ENCODE measurements at regions not wholly inside any gene's neighbourhood (a gene's known extent, or its start where the extent isn't known, plus 50 kb on each side); places are given as distances from the start of the nearest gene placed in this dataset.

GRCh38 chr20:10917826-10918225 lies 244.0 kb upstream of the JAG1 start:
- Mint-ChIP-seq H3K27me3 (no peaks in the 10 kb centered on the region), H3K4me1 (ENCODE audit: low read depth) (no peaks in the 10 kb centered on the region), H3K9me3 (no peaks in the 10 kb centered on the region), H3K27ac (no peak overlapping the region), H3K4me3 (no peak overlapping the region), H3K36me3 (ENCODE audit: low read depth) (no peaks in the 10 kb centered on the region)
- intact Hi-C loops (cut with DNase I, micrococcal nuclease) = no loop called here
- ChIA-PET POLR2A (no interaction called here), CTCF (no interaction called here)
- H3K27ac ChIP-seq (ENCODE audit: low read depth in 1 of 2, low read length in 2 of 2) = no peak overlapping the region
- no peaks in the 10 kb centered on the region for H3K36me3 ChIP-seq (ENCODE audit: insufficient read depth, low read length)
- H3K9me3 ChIP-seq (ENCODE audit: control insufficient read depth in 1 of 2, insufficient read depth in 1 of 2, low read length in 2 of 2) = peaks cover 3 to 4% of the 10 kb centered on the region in 2 experiments
- no peaks in the 10 kb centered on the region for H3K4me1 ChIP-seq (ENCODE audit: insufficient read depth, low read length)
- no peaks in the 10 kb centered on the region for H3K27me3 ChIP-seq (ENCODE audit: control insufficient read depth in 1 of 2, insufficient read depth in 2 of 2, low read length in 2 of 2)
- DNase-seq = no peak
- TF ChIP-seq CTCF (IDR thresholded peaks at IDR 0.05) = no peak
- no peak for ATAC-seq (ENCODE audit: poor library complexity)
- H3K4me3 ChIP-seq (ENCODE audit: low read length) = no peak overlapping the region

GRCh38 chr20:10919396-10920140 lies 245.8 kb upstream of the JAG1 start:
- ATAC-seq (ENCODE audit: poor library complexity) (no peak), DNase-seq (no peak)
- Mint-ChIP-seq H3K4me3 (no peak overlapping the region), H3K9me3 (no peaks in the 10 kb centered on the region), H3K36me3 (ENCODE audit: low read depth) (no peaks in the 10 kb centered on the region), H3K4me1 (ENCODE audit: low read depth) (no peaks in the 10 kb centered on the region), H3K27ac (no peak overlapping the region), H3K27me3 (no peaks in the 10 kb centered on the region)
- ChIA-PET POLR2A (no interaction called here), CTCF (no interaction called here)
- Histone ChIP-seq H3K27ac (ENCODE audit: low read depth in 1 of 2, low read length in 2 of 2) (no peak overlapping the region), H3K27me3 (ENCODE audit: control insufficient read depth in 1 of 2, insufficient read depth in 2 of 2, low read length in 2 of 2) (no peaks in the 10 kb centered on the region), H3K4me1 (ENCODE audit: insufficient read depth, low read length) (no peaks in the 10 kb centered on the region), H3K36me3 (ENCODE audit: insufficient read depth, low read length) (no peaks in the 10 kb centered on the region), H3K4me3 (ENCODE audit: low read length) (no peak overlapping the region), H3K9me3 (ENCODE audit: control insufficient read depth in 1 of 2, insufficient read depth in 1 of 2, low read length in 2 of 2) (peaks cover 0 to 4% of the 10 kb centered on the region in 2 experiments)
- no peak for TF ChIP-seq CTCF (IDR thresholded peaks at IDR 0.05)
- intact Hi-C loops (cut with DNase I, micrococcal nuclease) = no loop called here

DNA sequence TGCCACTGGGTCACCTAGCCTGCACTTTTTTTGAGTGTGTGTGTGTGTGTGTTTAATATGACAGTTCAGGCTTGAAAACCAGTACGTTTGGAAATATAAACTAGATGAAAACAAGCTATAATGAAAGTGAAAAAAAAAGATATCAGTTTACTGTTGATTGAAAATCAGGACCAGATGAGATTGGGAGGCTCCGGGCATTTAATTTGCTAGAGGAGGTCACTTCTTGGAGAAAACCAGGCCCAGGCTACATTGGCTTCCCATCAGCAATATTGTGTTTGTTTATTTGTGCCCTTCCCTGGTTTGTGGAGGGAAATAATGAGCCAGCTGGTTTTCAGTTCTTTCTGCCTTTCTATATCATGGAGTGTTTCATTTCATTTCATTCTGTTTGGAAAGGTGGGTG lies 246.6 kb upstream of the JAG1 start:
- Histone ChIP-seq H3K27ac (ENCODE audit: low read depth in 1 of 2, low read length in 2 of 2) (no peak overlapping the region), H3K9me3 (ENCODE audit: control insufficient read depth in 1 of 2, insufficient read depth in 1 of 2, low read length in 2 of 2) (peaks cover 0 to 4% of the 10 kb centered on the region in 2 experiments), H3K4me1 (ENCODE audit: insufficient read depth, low read length) (no peaks in the 10 kb centered on the region), H3K36me3 (ENCODE audit: insufficient read depth, low read length) (no peaks in the 10 kb centered on the region), H3K27me3 (ENCODE audit: control insufficient read depth in 1 of 2, insufficient read depth in 2 of 2, low read length in 2 of 2) (no peaks in the 10 kb centered on the region), H3K4me3 (ENCODE audit: low read length) (no peak overlapping the region)
- Mint-ChIP-seq H3K27me3 (no peaks in the 10 kb centered on the region), H3K9me3 (no peaks in the 10 kb centered on the region), H3K27ac (no peak overlapping the region), H3K4me1 (ENCODE audit: low read depth) (no peaks in the 10 kb centered on the region), H3K36me3 (ENCODE audit: low read depth) (no peaks in the 10 kb centered on the region), H3K4me3 (no peak overlapping the region)
- ATAC-seq (ENCODE audit: poor library complexity) (no peak), DNase-seq (no peak)
- TF ChIP-seq CTCF (IDR thresholded peaks at IDR 0.05) = no peak
- ChIA-PET POLR2A (no interaction called here), CTCF (no interaction called here)
- intact Hi-C loops (cut with DNase I, micrococcal nuclease) = no loop called here

Data from CD4-positive, alpha-beta T cell (primary cell).